22Rv1 (cell line): ENCODE measurements at regions not wholly inside any gene's neighbourhood (a gene's known extent, or its start where the extent isn't known, plus 50 kb on each side); places are given as distances from the start of the nearest gene placed in this dataset.

Source experiments
- ZFX ChIP-seq: fragments of 450-650 bp; IDR thresholded peaks from 2 replicates; pipeline ENCODE4 v1.6.1; 2017; ENCODE audit warnings: antibody characterized with exemption, borderline replicate concordance
- TF ChIP-seq, protein P1 (sequence below): fragments of 450-650 bp; IDR thresholded peaks from 2 replicates; pipeline ENCODE4 v1.5.1; 2017; ENCODE audit warnings: mild to moderate bottlenecking

DNA sequence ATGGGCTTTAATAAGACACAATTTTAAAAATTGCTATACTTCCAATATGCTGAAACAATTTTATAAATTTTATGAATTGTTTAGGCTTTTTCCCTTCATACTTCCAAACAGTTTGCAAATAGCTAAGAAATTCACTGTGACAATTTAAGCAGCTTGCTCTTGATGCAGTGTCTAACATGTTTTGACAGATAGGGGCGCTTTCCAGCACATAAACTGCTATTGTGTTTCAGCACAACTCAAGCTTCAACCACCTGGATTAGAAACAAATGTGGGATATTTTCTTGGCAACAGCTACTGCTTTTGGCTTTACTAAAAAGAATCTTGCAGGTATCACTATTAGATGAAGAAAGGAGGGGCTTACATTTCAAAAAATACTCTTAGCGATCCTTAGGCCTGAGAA, 565.8 kb upstream of the DPPA4 start:
- TF ChIP-seq, protein P1, sequence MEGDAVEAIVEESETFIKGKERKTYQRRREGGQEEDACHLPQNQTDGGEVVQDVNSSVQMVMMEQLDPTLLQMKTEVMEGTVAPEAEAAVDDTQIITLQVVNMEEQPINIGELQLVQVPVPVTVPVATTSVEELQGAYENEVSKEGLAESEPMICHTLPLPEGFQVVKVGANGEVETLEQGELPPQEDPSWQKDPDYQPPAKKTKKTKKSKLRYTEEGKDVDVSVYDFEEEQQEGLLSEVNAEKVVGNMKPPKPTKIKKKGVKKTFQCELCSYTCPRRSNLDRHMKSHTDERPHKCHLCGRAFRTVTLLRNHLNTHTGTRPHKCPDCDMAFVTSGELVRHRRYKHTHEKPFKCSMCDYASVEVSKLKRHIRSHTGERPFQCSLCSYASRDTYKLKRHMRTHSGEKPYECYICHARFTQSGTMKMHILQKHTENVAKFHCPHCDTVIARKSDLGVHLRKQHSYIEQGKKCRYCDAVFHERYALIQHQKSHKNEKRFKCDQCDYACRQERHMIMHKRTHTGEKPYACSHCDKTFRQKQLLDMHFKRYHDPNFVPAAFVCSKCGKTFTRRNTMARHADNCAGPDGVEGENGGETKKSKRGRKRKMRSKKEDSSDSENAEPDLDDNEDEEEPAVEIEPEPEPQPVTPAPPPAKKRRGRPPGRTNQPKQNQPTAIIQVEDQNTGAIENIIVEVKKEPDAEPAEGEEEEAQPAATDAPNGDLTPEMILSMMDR = no peak
- no peak for TF ChIP-seq ZFX
